HEK293 (cell line): ENCODE measurements at regions not wholly inside any gene's neighbourhood (a gene's known extent, or its start where the extent isn't known, plus 50 kb on each side); places are given as distances from the start of the nearest gene placed in this dataset.

Experiments
- CTCF ChIA-PET: fragments of 350-600 bp; formaldehyde crosslinking; extraction: SDS; loops from one replicate; lab custom pipeline; 2021; ENCODE audit warnings: antibody characterized with exemption; lab: Yijun Ruan, JAX
- POLR2A ChIA-PET: fragments of 300-600 bp; formaldehyde crosslinking; extraction: SDS; loops from one replicate; lab custom pipeline; 2020; ENCODE audit warnings: antibody characterized with exemption, inconsistent platforms; lab: Yijun Ruan, JAX
- H3K27ac ChIP-seq: fragments of 200-500 bp; sonication (Bioruptor generic); 2 replicates; pipeline ENCODE4 v1.5.1; 2014; ENCODE audit warnings: low read depth, low read length, control low read depth, inconsistent platforms; ENCODE audit errors: extremely low read depth
- H3K36me3 ChIP-seq, 2 experiments: fragments of 200-500 bp in 1 of 2; sonication (Bioruptor generic) in 1 of 2; 1 replicate in 1 of 2; 2 replicates in 1 of 2; pipeline ENCODE4 v1.5.1; 2014 to 2017; ENCODE audit warnings: inconsistent platforms in 2 of 2, low read length in 2 of 2; ENCODE audit not compliant: control insufficient read depth in 2 of 2, insufficient read depth in 1 of 2
- H3K4me1 ChIP-seq: fragments of 200-500 bp; sonication (Bioruptor generic); 2 replicates; pipeline ENCODE4 v1.5.1; 2014; ENCODE audit warnings: mild to moderate bottlenecking, low read length, inconsistent platforms; ENCODE audit not compliant: control insufficient read depth, insufficient read depth
- H3K4me3 ChIP-seq: 2 replicates; pipeline ENCODE4 v1.5.1; 2011; ENCODE audit warnings: low read depth, mild to moderate bottlenecking, control low read depth, low read length, moderate library complexity
- H3K9me3 ChIP-seq: fragments of 200-500 bp; sonication (Bioruptor generic); 2 replicates; pipeline ENCODE4 v1.5.1; 2014; ENCODE audit warnings: low read depth, low read length, inconsistent platforms; ENCODE audit not compliant: control insufficient read depth, insufficient read depth
- HOXC10 ChIP-seq: sonication (generic); formaldehyde crosslinking; IDR thresholded peaks from 2 replicates; pipeline ENCODE4 v1.8.1; 2023; ENCODE audit warnings: mild to moderate bottlenecking, missing genetic modification reagents
- OSR2 ChIP-seq: fragments of 450-650 bp; formaldehyde crosslinking; IDR thresholded peaks from 2 replicates; pipeline ENCODE4 v1.5.1; 2016; ENCODE audit warnings: missing biosample characterization, missing genetic modification characterization
- ZNF146 ChIP-seq: fragments of 450-650 bp; formaldehyde crosslinking; IDR thresholded peaks from 2 replicates; pipeline ENCODE4 v1.5.1; 2016; ENCODE audit warnings: missing biosample characterization, missing genetic modification characterization
- ZNF184 ChIP-seq: fragments of 450-650 bp; IDR thresholded peaks from 2 replicates; pipeline ENCODE4 v1.5.1; 2018; ENCODE audit warnings: missing biosample characterization, mild to moderate bottlenecking, missing genetic modification characterization
- ZNF2 ChIP-seq: fragments of 450-650 bp; formaldehyde crosslinking; IDR thresholded peaks from 2 replicates; pipeline ENCODE4 v1.5.1; 2016; ENCODE audit warnings: missing biosample characterization, missing genetic modification characterization
- ZNF214 ChIP-seq: fragments of 450-650 bp; formaldehyde crosslinking; IDR thresholded peaks from 2 replicates; pipeline ENCODE4 v1.5.1; 2017; ENCODE audit warnings: missing biosample characterization, mild to moderate bottlenecking, missing genetic modification characterization, borderline replicate concordance
- ZNF366 ChIP-seq: fragments of 450-650 bp; formaldehyde crosslinking; conservative IDR thresholded peaks from 2 replicates; pipeline ENCODE4 v1.5.1; 2016; ENCODE audit warnings: missing biosample characterization, missing genetic modification characterization
- ZNF514 ChIP-seq: fragments of 450-650 bp; formaldehyde crosslinking; IDR thresholded peaks from 2 replicates; pipeline ENCODE4 v1.5.1; 2016; ENCODE audit warnings: missing biosample characterization, missing genetic modification characterization
- ZNF610 ChIP-seq: fragments of 450-650 bp; formaldehyde crosslinking; IDR thresholded peaks from 2 replicates; pipeline ENCODE4 v1.5.1; 2016; ENCODE audit warnings: missing biosample characterization, missing genetic modification characterization, borderline replicate concordance
- ZNF785 ChIP-seq: fragments of 450-650 bp; formaldehyde crosslinking; IDR thresholded peaks from 2 replicates; pipeline ENCODE4 v1.5.1; 2016; ENCODE audit warnings: missing biosample characterization, missing genetic modification characterization
- ZNF830 ChIP-seq: fragments of 450-650 bp; IDR thresholded peaks from 2 replicates; pipeline ENCODE4 v1.5.0; 2018; ENCODE audit warnings: missing biosample characterization, missing genetic modification characterization, low read depth, mild to moderate bottlenecking, moderate library complexity
- TF ChIP-seq, protein P1 (sequence below): fragments of 450-650 bp; formaldehyde crosslinking; IDR thresholded peaks from 2 replicates; pipeline ENCODE4 v1.5.1; 2016; ENCODE audit warnings: missing biosample characterization, missing genetic modification characterization
- TF ChIP-seq, protein P2 (sequence below): fragments of 450-650 bp; formaldehyde crosslinking; IDR thresholded peaks from 2 replicates; pipeline ENCODE4 v1.5.1; 2016; ENCODE audit warnings: missing biosample characterization, missing genetic modification characterization
- TF ChIP-seq, protein P3 (sequence below): fragments of 450-650 bp; formaldehyde crosslinking; IDR thresholded peaks from 2 replicates; pipeline ENCODE4 v1.5.1; 2017; ENCODE audit warnings: missing biosample characterization, missing genetic modification characterization
- TF ChIP-seq, protein P4 (sequence below): fragments of 450-650 bp; formaldehyde crosslinking; IDR thresholded peaks from 2 replicates; pipeline ENCODE4 v1.5.1; 2016; ENCODE audit warnings: missing biosample characterization, missing genetic modification characterization

DNA sequence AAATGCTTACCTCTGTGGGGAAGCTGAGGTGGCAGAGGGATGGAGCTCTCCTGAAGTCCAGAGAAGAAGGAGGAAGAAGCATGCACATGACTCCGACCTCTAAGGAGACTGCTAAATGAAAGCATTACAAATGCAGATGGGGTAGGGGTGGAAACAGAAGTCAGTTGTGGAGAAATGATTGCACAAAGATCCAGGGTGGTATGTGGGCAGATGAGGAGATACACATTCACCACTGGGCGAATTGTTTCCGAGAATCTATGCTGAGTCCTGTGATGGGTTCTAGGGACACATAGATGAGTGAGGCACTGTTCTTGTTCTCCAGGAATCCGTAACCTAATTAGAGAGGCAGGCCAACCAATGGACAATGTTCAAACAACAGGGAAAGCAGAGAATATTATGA is 188.9 kb upstream of the ZBED5 start (continued):
- TF ChIP-seq, protein P1, sequence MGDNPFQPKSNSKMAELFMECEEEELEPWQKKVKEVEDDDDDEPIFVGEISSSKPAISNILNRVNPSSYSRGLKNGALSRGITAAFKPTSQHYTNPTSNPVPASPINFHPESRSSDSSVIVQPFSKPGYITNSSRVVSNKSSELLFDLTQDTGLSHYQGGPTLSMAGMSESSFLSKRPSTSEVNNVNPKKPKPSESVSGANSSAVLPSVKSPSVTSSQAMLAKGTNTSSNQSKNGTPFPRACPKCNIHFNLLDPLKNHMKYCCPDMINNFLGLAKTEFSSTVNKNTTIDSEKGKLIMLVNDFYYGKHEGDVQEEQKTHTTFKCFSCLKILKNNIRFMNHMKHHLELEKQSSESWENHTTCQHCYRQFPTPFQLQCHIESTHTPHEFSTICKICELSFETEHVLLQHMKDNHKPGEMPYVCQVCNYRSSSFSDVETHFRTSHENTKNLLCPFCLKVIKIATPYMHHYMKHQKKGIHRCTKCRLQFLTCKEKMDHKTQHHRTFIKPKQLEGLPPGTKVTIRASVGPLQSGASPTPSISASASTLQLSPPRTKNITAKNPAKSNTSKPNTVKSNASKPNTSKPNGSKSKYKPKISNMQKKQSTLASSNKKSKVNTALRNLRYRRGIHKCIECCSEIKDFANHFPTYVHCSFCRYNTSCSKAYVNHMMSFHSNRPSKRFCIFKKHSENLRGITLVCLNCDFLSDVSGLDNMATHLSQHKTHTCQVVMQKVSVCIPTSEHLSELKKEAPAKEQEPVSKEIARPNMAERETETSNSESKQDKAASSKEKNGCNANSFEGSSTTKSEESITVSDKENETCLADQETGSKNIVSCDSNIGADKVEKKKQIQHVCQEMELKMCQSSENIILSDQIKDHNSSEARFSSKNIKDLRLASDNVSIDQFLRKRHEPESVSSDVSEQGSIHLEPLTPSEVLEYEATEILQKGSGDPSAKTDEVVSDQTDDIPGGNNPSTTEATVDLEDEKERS (tag by site-specific recombination) = no peak
- TF ChIP-seq, protein P2, sequence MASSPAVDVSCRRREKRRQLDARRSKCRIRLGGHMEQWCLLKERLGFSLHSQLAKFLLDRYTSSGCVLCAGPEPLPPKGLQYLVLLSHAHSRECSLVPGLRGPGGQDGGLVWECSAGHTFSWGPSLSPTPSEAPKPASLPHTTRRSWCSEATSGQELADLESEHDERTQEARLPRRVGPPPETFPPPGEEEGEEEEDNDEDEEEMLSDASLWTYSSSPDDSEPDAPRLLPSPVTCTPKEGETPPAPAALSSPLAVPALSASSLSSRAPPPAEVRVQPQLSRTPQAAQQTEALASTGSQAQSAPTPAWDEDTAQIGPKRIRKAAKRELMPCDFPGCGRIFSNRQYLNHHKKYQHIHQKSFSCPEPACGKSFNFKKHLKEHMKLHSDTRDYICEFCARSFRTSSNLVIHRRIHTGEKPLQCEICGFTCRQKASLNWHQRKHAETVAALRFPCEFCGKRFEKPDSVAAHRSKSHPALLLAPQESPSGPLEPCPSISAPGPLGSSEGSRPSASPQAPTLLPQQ (tag by site-specific recombination) = no peak
- TF ChIP-seq ZNF366 (tag by site-specific recombination) = no peak
- TF ChIP-seq OSR2 (tag by site-specific recombination) = no peak
- TF ChIP-seq, all 188 proteins: peak for 0

DNA sequence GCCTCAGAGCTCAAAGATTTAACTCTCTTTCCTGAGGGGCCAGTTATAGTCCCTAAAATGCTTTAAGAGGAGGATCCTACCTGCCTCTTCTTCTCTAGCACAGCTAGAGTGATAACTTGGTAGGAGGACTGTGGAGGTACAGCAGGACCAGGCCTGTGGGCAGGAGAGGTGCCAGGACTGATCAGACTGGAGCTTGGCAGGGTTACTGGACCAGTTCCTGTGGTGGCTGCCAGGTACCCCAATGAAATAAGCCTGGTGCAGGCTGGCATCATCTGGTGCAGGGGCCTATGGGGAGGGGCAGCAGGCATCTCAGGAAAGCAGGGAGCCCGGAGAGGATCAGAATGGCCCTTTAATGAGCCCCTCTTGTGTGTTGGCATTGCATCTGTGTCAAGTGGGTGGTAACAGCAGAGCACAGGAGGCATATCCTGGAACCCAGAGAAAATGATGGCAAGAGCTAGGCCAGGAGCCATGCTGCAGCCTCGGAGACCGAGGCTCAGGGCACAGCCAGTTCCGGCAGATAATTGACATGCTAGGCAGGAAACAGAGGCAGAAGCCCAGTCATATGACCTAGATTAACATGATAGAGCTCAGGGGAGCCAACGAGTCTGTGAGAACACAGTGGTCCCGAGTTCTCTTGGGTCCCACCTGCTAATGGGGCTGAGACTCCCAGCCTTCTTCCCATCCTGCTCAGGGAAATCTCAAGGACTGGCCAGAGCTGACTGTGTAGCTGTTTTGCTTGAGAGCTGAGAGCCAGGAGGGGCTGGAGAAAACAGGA is 187.5 kb upstream of the ZBED5 start:
- POLR2A ChIA-PET = no interaction called here
- TF ChIP-seq, protein P2 (tag by site-specific recombination) = no peak
- TF ChIP-seq ZNF146 (tag by site-specific recombination) (no peak), ZNF514 (tag by site-specific recombination) (no peak), ZNF610 (tag by site-specific recombination) (no peak), ZNF2 (tag by site-specific recombination) (no peak), ZNF785 (no peak), ZNF184 (no peak), ZNF214 (tag by site-specific recombination) (no peak), ZNF830 (tag by site-specific recombination) (no peak), HOXC10 (CRISPR knock-in tag) (no peak)
- TF ChIP-seq, protein P3, sequence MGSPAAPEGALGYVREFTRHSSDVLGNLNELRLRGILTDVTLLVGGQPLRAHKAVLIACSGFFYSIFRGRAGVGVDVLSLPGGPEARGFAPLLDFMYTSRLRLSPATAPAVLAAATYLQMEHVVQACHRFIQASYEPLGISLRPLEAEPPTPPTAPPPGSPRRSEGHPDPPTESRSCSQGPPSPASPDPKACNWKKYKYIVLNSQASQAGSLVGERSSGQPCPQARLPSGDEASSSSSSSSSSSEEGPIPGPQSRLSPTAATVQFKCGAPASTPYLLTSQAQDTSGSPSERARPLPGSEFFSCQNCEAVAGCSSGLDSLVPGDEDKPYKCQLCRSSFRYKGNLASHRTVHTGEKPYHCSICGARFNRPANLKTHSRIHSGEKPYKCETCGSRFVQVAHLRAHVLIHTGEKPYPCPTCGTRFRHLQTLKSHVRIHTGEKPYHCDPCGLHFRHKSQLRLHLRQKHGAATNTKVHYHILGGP (tag by site-specific recombination) = no peak
- TF ChIP-seq, protein P4, sequence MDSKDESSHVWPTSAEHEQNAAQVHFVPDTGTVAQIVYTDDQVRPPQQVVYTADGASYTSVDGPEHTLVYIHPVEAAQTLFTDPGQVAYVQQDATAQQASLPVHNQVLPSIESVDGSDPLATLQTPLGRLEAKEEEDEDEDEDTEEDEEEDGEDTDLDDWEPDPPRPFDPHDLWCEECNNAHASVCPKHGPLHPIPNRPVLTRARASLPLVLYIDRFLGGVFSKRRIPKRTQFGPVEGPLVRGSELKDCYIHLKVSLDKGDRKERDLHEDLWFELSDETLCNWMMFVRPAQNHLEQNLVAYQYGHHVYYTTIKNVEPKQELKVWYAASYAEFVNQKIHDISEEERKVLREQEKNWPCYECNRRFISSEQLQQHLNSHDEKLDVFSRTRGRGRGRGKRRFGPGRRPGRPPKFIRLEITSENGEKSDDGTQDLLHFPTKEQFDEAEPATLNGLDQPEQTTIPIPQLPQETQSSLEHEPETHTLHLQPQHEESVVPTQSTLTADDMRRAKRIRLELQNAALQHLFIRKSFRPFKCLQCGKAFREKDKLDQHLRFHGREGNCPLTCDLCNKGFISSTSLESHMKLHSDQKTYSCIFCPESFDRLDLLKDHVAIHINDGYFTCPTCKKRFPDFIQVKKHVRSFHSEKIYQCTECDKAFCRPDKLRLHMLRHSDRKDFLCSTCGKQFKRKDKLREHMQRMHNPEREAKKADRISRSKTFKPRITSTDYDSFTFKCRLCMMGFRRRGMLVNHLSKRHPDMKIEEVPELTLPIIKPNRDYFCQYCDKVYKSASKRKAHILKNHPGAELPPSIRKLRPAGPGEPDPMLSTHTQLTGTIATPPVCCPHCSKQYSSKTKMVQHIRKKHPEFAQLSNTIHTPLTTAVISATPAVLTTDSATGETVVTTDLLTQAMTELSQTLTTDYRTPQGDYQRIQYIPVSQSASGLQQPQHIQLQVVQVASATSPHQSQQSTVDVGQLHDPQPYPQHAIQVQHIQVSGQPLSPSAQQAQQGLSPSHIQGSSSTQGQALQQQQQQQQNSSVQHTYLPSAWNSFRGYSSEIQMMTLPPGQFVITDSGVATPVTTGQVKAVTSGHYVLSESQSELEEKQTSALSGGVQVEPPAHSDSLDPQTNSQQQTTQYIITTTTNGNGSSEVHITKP (tag by site-specific recombination) = no peak
- H3K4me3 ChIP-seq = no peak overlapping the region
- CTCF ChIA-PET = interaction anchor here (0.8 to 1.0 kb wide), 2 partner anchors 17 to 40 kb away, joined by 3 read pairs; no protein-coding TSS in a partner anchor
- H3K4me1 ChIP-seq = no peaks in the 10 kb centered on the region
- H3K9me3 ChIP-seq = no peaks in the 10 kb centered on the region
- no peaks in the 10 kb centered on the region for H3K36me3 ChIP-seq
- no peak overlapping the region for H3K27ac ChIP-seq
